HEK293T (cell line): ENCODE measurements at regions not wholly inside any gene's neighbourhood (a gene's known extent, or its start where the extent isn't known, plus 50 kb on each side); places are given as distances from the start of the nearest gene placed in this dataset.

Experiments
- PKNOX1 ChIP-seq: fragments of 450-650 bp; IDR thresholded peaks from 2 replicates; pipeline ENCODE4 v1.6.1; 2016
- TARDBP ChIP-seq: fragments of 450-650 bp; IDR thresholded peaks from 2 replicates; pipeline ENCODE4 v1.6.1; 2016

GRCh38 chr10:117797296-117797695 lies 249.4 kb downstream of the RAB11FIP2 start:
- TF ChIP-seq TARDBP: no peak
- TF ChIP-seq PKNOX1: no peak
